ENCODE measurements at regions not wholly inside any gene's neighbourhood (a gene's known extent, or its start where the extent isn't known, plus 50 kb on each side); places are given as distances from the start of the nearest gene placed in this dataset.

DNA sequence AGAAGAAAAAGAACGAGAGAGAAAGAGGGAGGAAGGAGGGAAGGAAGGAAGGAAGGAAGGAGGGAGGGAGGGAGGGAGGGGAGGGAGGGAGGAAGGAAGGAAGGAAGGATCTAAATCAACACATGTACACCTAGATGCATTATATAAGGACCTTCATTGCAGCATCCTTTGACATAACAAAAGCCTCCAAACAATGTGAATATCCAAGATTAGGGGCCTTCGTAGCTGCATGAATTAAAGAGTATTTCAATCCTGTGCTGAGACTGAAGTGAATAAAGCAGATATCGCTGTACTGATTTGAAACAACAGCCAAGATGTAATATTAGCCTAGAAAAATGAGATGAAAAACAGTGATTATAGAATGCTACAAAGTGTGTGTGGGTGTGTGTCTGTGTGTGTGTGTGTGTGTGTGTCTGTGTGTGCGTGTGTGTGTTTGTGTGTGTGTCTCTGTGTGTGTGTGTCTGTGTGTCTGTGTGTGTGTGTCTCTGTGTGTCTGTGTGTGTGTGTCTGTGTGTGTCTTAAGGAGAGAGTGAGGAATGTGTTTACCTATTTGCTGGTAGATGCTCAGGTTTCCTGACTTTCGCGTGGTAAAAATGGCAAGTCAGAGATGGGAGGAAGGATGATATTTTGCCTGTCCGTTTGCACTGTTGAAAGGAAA lies 129.0 kb upstream of the PTPN1 start:
- TF ChIP-seq GATA2 (IDR thresholded peaks at IDR 0.05; ENCODE audit: low read depth, low read length) (no peak), GATA3 (IDR thresholded peaks at IDR 0.05; ENCODE audit: low read depth, low read length) (no peak)
